Kidney (tissue), 13 donors: ENCODE measurements at regions not wholly inside any gene's neighbourhood (a gene's known extent, or its start where the extent isn't known, plus 50 kb on each side); places are given as distances from the start of the nearest gene placed in this dataset.

Experiments used
- DNase-seq, 5 donors: peaks; one replicate each; pipeline ENCODE4 v3.0.0-alpha.2; 2013 to 2020
- FAIRE-seq: peaks from 2 replicates; lab custom pipeline; 2012; peaks lifted over from hg19 to GRCh38; lab: Jason Lieb, UNC
- H3K27ac ChIP-seq, 2 donors: one replicate each; pipeline ENCODE4 v1.7.0; 2013; ENCODE audit warnings: low read depth in 2 of 2, low read length in 2 of 2, inconsistent platforms in 1 of 2
- H3K27me3 ChIP-seq: one replicate; pipeline ENCODE4 v1.7.1; 2013; ENCODE audit warnings: low read length, inconsistent platforms; ENCODE audit not compliant: control insufficient read depth, insufficient read depth
- H3K36me3 ChIP-seq, 3 donors: one replicate each; pipeline versions ENCODE4 v1.7.0 to v1.7.1; 2013; ENCODE audit warnings: low read length in 3 of 3, control low read depth in 1 of 3, inconsistent platforms in 1 of 3; ENCODE audit not compliant: insufficient read depth in 3 of 3, control insufficient read depth in 2 of 3
- H3K4me1 ChIP-seq, 3 donors: one replicate each; pipeline versions ENCODE4 v1.7.0 to v1.7.1; 2013; ENCODE audit warnings: low read length in 3 of 3, inconsistent platforms in 1 of 3, low read depth in 1 of 3; ENCODE audit not compliant: control insufficient read depth in 2 of 3, insufficient read depth in 2 of 3
- H3K4me3 ChIP-seq, 3 donors: one replicate each; pipeline versions ENCODE4 v1.7.0 to v1.8.1; 2013; ENCODE audit warnings: low read length in 3 of 3, control low read depth in 1 of 3, inconsistent platforms in 1 of 3
- H3K9ac ChIP-seq, 3 donors: one replicate each; pipeline versions ENCODE4 v1.7.0 to v1.7.1; 2013; ENCODE audit warnings: low read length in 3 of 3, control low read depth in 1 of 3, inconsistent platforms in 1 of 3
- H3K9me3 ChIP-seq, 3 donors: one replicate each; pipeline versions ENCODE4 v1.7.0 to v1.7.1; 2013; ENCODE audit warnings: low read length in 3 of 3, control low read depth in 1 of 3, inconsistent platforms in 1 of 3; ENCODE audit not compliant: control insufficient read depth in 2 of 3, insufficient read depth in 1 of 3
- CTCF ChIP-seq: IDR thresholded peaks from 3 replicates; pipeline ENCODE4 v1.5.1; 2012; ENCODE audit warnings: mild to moderate bottlenecking, moderate library complexity, borderline replicate concordance; ENCODE audit not compliant: insufficient read depth; ENCODE audit errors: extremely low read depth
- intact Hi-C: fragments of 100-400 bp; cut with DNase I; formaldehyde crosslinking; loops from one replicate; pipeline ENCODE4 v1.11.1; 2022
- donor health status: control.
- donor health status: control.
- donor health status: control.
- donor health status: control.
- donor health status: control.
- donor health status: DM: yes; HTN: yes; CAD: no.
- donor health status: Normal renal cell carcinoma (clear cell type).

GRCh38 chr5:15420201-15420600 lies 79.8 kb upstream of the FBXL7 start:
- FAIRE-seq (no peak), DNase-seq (no peak)
- Histone ChIP-seq H3K9ac (no peak overlapping the region), H3K27me3 (no peaks in the 10 kb centered on the region), H3K9me3 (no peaks in the 10 kb centered on the region), H3K4me1 (no peaks in the 10 kb centered on the region), H3K27ac (no peak overlapping the region), H3K4me3 (no peak overlapping the region), H3K36me3 (no peaks in the 10 kb centered on the region)
- intact Hi-C loops = no loop called here
- no peak for TF ChIP-seq CTCF

GRCh38 chr5:15417156-15417555 lies 82.8 kb upstream of the FBXL7 start:
- intact Hi-C loops = no loop called here
- no peak overlapping the region for H3K27ac ChIP-seq
- no peak for DNase-seq
- H3K4me3 ChIP-seq = no peak overlapping the region
- H3K36me3 ChIP-seq = no peaks in the 10 kb centered on the region
- FAIRE-seq = no peak
- no peak overlapping the region for H3K9ac ChIP-seq
- no peaks in the 10 kb centered on the region for H3K4me1 ChIP-seq
- TF ChIP-seq CTCF = no peak
- H3K9me3 ChIP-seq = no peaks in the 10 kb centered on the region
- no peaks in the 10 kb centered on the region for H3K27me3 ChIP-seq

GRCh38 chr5:15406478-15406877 lies 93.5 kb upstream of the FBXL7 start:
- FAIRE-seq (no peak), DNase-seq (no peak)
- Histone ChIP-seq H3K27ac (no peak overlapping the region), H3K9ac (no peak overlapping the region), H3K27me3 (no peaks in the 10 kb centered on the region), H3K36me3 (no peaks in the 10 kb centered on the region), H3K4me1 (no peaks in the 10 kb centered on the region), H3K4me3 (no peak overlapping the region), H3K9me3 (peaks cover 0 to 2% (median 0%) of the 10 kb centered on the region in 3 donors)
- intact Hi-C loops = no loop called here
- no peak for TF ChIP-seq CTCF

GRCh38 chr5:15393146-15393545 lies 106.8 kb upstream of the FBXL7 start:
- H3K36me3 ChIP-seq = no peaks in the 10 kb centered on the region
- no peak overlapping the region for H3K4me3 ChIP-seq
- DNase-seq (no peak), FAIRE-seq (no peak)
- intact Hi-C loops = no loop called here
- no peak overlapping the region for H3K9ac ChIP-seq
- no peak for TF ChIP-seq CTCF
- H3K4me1 ChIP-seq = no peaks in the 10 kb centered on the region
- H3K27ac ChIP-seq = no peak overlapping the region
- no peaks in the 10 kb centered on the region for H3K27me3 ChIP-seq
- peaks cover 0 to 2% (median 0%) of the 10 kb centered on the region in 3 donors for H3K9me3 ChIP-seq
